LNCaP clone FGC (cell line): ENCODE measurements at regions not wholly inside any gene's neighbourhood (a gene's known extent, or its start where the extent isn't known, plus 50 kb on each side); places are given as distances from the start of the nearest gene placed in this dataset.
A peak's percentile ranks its signal among the peaks of the same experiment; 100 is the strongest.

Experiments used
- DNase-seq: peaks from one replicate; pipeline ENCODE4 v3.0.0-alpha.2; 2011; ENCODE audit warnings: low read depth
- H3K4me3 ChIP-seq: 2 replicates; pipeline ENCODE4 v1.5.1; 2011; ENCODE audit warnings: mild to moderate bottlenecking, low read depth, low read length, control low read depth
- TF ChIP-seq, protein P1 (sequence below): IDR thresholded peaks from 2 replicates; pipeline ENCODE4 v1.5.1; 2012; ENCODE audit warnings: mild to moderate bottlenecking; ENCODE audit not compliant: control insufficient read depth, insufficient read depth; ENCODE audit errors: extremely low read depth

DNA sequence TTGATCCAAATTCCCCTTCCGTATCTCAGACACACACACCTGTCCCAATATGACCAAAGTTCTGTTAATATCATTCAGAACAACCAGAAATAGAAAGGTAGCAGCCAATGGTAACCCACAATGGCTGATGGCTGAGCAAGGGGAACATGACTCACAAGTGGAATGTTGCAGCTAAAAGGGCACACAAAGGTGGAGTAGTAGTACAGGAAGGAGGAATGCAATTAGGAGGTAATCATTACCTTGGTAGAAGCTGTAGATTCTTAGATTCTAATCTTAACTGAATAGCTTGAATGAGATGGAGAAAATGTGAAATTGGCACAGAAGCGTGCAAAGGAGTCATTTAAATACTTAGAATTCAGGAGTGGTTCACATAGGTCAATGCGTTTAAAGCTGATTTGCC is 347.9 kb downstream of the NR2F2 start:
- H3K4me3 ChIP-seq: no peak overlapping the region
- TF ChIP-seq, protein P1, sequence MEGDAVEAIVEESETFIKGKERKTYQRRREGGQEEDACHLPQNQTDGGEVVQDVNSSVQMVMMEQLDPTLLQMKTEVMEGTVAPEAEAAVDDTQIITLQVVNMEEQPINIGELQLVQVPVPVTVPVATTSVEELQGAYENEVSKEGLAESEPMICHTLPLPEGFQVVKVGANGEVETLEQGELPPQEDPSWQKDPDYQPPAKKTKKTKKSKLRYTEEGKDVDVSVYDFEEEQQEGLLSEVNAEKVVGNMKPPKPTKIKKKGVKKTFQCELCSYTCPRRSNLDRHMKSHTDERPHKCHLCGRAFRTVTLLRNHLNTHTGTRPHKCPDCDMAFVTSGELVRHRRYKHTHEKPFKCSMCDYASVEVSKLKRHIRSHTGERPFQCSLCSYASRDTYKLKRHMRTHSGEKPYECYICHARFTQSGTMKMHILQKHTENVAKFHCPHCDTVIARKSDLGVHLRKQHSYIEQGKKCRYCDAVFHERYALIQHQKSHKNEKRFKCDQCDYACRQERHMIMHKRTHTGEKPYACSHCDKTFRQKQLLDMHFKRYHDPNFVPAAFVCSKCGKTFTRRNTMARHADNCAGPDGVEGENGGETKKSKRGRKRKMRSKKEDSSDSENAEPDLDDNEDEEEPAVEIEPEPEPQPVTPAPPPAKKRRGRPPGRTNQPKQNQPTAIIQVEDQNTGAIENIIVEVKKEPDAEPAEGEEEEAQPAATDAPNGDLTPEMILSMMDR: no peak
- DNase-seq: no peak

DNA sequence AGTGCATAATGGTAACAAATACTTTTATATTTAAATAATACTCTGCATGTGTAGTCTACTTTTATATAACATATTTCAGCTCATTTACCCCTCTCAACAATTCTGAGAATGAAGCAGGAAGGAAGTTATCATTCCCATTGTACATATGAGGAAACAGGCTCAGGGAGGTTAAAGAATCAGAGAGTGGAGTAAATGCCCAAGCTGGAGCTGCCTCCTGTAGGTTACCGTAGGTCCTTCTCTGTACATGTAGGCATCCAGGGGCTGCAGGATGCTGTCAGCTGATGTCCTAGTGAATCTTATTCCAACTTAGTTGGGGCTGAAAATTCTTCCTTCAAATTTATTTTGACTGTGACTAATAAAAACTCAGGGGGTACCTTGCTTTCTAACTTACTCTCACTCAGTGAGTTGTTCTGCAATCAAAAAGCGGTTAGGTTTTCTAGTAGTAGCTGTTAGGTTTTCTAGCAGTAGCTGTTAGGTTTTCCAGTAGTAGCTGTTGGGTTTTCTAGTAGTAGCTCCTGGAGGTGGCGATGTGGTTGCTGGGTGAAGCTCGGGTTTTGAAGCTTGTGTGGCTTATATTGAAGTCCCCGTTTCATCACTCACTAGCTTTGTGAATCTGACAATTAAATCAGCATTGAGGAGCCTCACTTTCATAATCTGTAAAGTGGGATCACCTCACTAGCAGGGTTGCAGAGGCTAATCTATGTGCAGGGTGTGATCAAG is 357.0 kb downstream of the NR2F2 start:
- TF ChIP-seq, protein P1: no peak
- no peak for DNase-seq
- H3K4me3 ChIP-seq: no peak overlapping the region

DNA sequence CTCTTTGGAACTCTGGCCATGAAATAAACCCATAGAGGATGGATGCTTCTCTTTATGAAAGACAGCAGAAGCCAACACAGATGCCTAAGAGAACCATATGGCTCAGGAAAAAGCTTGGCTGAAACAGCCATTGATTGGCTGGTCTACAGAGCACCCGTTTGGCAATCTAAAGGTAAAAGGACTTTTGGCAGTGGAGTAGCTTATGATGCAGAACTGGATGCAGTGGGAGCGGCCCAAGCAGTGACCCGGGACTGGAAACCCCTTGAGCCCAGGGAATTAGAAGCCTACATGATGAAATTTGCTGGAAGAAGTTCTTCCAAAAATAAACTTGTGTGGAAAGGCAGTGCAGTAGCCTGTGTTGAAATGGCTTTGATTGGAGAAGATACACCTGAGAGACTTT is 360.2 kb downstream of the NR2F2 start:
- H3K4me3 ChIP-seq: no peak overlapping the region
- TF ChIP-seq, protein P1: no peak
- DNase-seq: no peak

DNA sequence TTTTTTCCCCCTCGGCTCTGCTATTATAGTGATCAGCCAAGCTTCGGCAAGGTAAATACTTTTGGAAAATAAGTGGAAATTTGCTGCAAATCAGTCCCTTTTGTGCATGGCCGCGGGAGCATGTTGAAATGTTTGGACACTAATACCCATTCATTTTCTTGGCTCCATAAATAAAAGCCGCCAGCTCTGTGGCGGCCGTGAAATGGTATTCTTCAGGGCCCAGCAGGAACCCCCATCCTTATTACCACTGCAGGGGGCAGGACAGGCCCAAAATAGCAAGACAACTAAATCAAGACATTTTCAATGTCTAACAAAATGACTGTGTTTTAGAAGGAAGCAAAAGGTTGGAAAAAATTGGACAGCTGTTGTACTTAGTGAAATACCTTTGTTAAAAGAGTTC is 362.3 kb downstream of the NR2F2 start:
- TF ChIP-seq, protein P1: no peak
- no peak for DNase-seq
- H3K4me3 ChIP-seq: no peak overlapping the region

DNA sequence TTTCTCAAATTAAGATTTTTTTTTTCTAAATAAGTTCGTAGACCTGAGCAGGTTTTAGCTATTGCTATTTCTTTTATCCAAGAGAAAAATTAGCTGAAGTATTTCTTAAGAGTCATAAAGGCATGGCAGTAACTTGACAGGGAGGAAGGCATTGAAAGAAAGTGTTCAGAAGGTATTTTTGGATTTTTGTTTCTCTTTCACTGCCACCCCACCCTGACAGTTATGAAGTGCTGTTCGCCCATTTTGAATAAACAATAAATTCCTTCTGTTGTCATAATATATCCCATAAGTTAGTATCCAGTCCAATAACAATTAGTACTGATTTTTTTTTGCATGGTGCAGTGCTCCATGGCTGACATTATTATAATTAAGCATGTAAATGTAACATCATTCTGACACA is 363.0 kb downstream of the NR2F2 start:
- no peak overlapping the region for H3K4me3 ChIP-seq
- DNase-seq: no peak
- TF ChIP-seq, protein P1: no peak

DNA sequence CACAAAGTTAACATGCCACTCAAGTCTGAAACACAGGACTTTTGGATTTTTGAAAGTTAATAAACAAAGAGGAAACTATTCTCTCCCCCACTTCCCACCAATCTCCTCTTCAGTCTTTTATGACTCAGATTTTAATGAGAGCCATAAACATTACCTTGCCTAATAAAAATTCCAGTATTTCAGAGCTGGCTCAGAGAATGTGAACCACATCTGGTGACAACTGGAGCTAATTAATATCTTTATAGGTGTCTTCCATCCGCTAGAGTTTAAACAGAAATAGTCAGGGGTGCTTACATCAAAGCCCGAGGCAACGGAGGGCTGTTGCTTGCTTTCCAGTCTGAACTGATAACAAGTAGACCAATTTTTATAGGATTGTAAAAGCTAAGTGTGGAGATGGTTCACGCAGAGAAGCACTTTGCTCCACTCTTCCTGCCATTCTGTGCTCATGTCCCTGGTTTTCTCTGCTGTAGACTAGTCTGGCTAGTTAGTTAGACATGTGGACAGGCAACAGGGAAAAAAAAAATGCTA is 363.6 kb downstream of the NR2F2 start:
- TF ChIP-seq, protein P1: no peak
- no peak overlapping the region for H3K4me3 ChIP-seq
- DNase-seq: peak; percentile 54

DNA sequence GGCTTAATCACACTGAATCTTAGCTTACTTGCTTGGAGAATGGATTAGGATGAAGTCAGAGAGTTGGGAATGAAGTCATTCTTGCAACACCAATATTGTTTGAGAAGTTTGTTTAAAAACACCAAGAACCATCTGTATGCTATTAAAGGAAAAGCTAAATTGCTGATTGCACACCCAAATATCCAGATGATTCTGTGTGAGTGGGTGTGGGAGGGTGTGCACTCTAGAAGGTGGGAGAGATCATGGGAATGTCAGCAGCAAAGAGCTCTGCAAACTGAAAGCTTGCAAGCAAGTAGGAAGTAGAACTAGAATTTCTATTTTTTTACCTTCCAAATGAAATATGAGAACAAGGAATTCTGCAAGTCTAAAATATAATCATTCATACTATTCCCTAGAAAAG is 364.9 kb downstream of the NR2F2 start:
- TF ChIP-seq, protein P1: no peak
- DNase-seq: no peak
- no peak overlapping the region for H3K4me3 ChIP-seq
